IPS-NIHi11 (cell line): ENCODE measurements at regions not wholly inside any gene's neighbourhood (a gene's known extent, or its start where the extent isn't known, plus 50 kb on each side); places are given as distances from the start of the nearest gene placed in this dataset.
"Not testable (repeated sequence)": the region's sequence is repeated elsewhere in the genome, so short reads cannot be mapped to it uniquely, and the experiment has no call there.

Experiments used
- DNase-seq: peaks from one replicate; pipeline ENCODE4 v3.0.0; 2012; ENCODE audit warnings: mixed read lengths, low spot score

GRCh38 chr14:40119765-40120164, 687.5 kb upstream of the FBXO33 start:
- no peak for DNase-seq

- no peak for DNase-seq
Measured at GRCh38 chr14:40119321-40119720, 687.1 kb upstream of the FBXO33 start.

- DNase-seq: no peak
Measured at GRCh38 chr14:40115583-40115982, 683.4 kb upstream of the FBXO33 start.

GRCh38 chr14:40113671-40114070, 681.4 kb upstream of the FBXO33 start:
- DNase-seq: no peak

GRCh38 chr14:40100544-40101196, 668.4 kb upstream of the FBXO33 start:
- no peak for DNase-seq

GRCh38 chr14:40099316-40099715, 667.1 kb upstream of the FBXO33 start:
- no peak for DNase-seq

- no peak for DNase-seq
Measured at GRCh38 chr14:40098468-40098867, 666.2 kb upstream of the FBXO33 start.

- no peak for DNase-seq
Measured at GRCh38 chr14:40096968-40097367, 664.7 kb upstream of the FBXO33 start.

- no peak for DNase-seq
Measured at GRCh38 chr14:40093800-40094199, 661.6 kb upstream of the FBXO33 start.

- no peak for DNase-seq
Measured at GRCh38 chr14:40074169-40074568, 641.9 kb upstream of the FBXO33 start.

- no peak for DNase-seq
Measured at GRCh38 chr14:40072175-40072574, 639.9 kb upstream of the FBXO33 start.

GRCh38 chr14:40058901-40059897, 627.0 kb upstream of the FBXO33 start:
- DNase-seq: no peak

GRCh38 chr14:40053416-40053815, 621.2 kb upstream of the FBXO33 start:
- no peak for DNase-seq

GRCh38 chr14:40028991-40029390, 596.8 kb upstream of the FBXO33 start:
- DNase-seq: no peak

GRCh38 chr14:40025101-40025500, 592.9 kb upstream of the FBXO33 start:
- DNase-seq: no peak

GRCh38 chr14:40010961-40011360, 578.7 kb upstream of the FBXO33 start:
- DNase-seq: no peak

- no peak for DNase-seq
Measured at GRCh38 chr14:40009771-40010170, 577.5 kb upstream of the FBXO33 start.

- DNase-seq: not testable (repeated sequence)
Measured at GRCh38 chr14:40008345-40008744, 576.1 kb upstream of the FBXO33 start.

- no peak for DNase-seq
Measured at GRCh38 chr14:40004871-40005500, 572.8 kb upstream of the FBXO33 start.

- DNase-seq: no peak
Measured at GRCh38 chr14:40003773-40004172, 571.5 kb upstream of the FBXO33 start.

GRCh38 chr14:39998854-39999253, 566.6 kb upstream of the FBXO33 start:
- DNase-seq: no peak

GRCh38 chr14:39998114-39998513, 565.9 kb upstream of the FBXO33 start:
- no peak for DNase-seq

GRCh38 chr14:39991041-39991440, 558.8 kb upstream of the FBXO33 start:
- no peak for DNase-seq
